ENCODE measurements at regions not wholly inside any gene's neighbourhood (a gene's known extent, or its start where the extent isn't known, plus 50 kb on each side); places are given as distances from the start of the nearest gene placed in this dataset.

- H3K36me3 ChIP-seq (replicated peaks in 1 of 2), result no peaks in the 10 kb centered on the region
- no peaks in the 10 kb centered on the region for H3K9me3 ChIP-seq (replicated peaks in 1 of 3)
- 69 to 84% (median 75%) methylated on average over 5 of the region's 5 CpGs for WGBS, 4 donors
- TF ChIP-seq POLR2A (IDR thresholded peaks at IDR 0.05), result no peak
- TF ChIP-seq CTCF (IDR thresholded peaks at IDR 0.05), result no peak
- intact Hi-C loops (cut with DNase I), result no loop called here
- no peaks in the 10 kb centered on the region for H3K27me3 ChIP-seq
- H3K4me3 ChIP-seq, result no peak overlapping the region
- no peak overlapping the region for H3K27ac ChIP-seq
- no peak for DNase-seq
- no peaks in the 10 kb centered on the region for H3K4me1 ChIP-seq (replicated peaks in 1 of 2)
Measured at GRCh38 chr3:110734524-110734923, 337.1 kb upstream of the NECTIN3 start.

GRCh38 chr3:110736332-110736731 lies 335.3 kb upstream of the NECTIN3 start:
- no peaks in the 10 kb centered on the region for H3K27me3 ChIP-seq
- H3K4me1 ChIP-seq (replicated peaks in 1 of 2), result no peaks in the 10 kb centered on the region
- H3K4me3 ChIP-seq, result no peak overlapping the region
- intact Hi-C loops (cut with DNase I), result no loop called here
- no peak overlapping the region for H3K27ac ChIP-seq
- no peaks in the 10 kb centered on the region for H3K36me3 ChIP-seq (replicated peaks in 1 of 2)
- WGBS, 4 donors, result 62 to 71% (median 68%) methylated on average over 1 of the region's 1 CpG
- DNase-seq, result no peak
- no peak for TF ChIP-seq POLR2A (IDR thresholded peaks at IDR 0.05)
- TF ChIP-seq CTCF (IDR thresholded peaks at IDR 0.05), result no peak
- no peaks in the 10 kb centered on the region for H3K9me3 ChIP-seq (replicated peaks in 1 of 3)

GRCh38 chr3:110738531-110738930 lies 333.1 kb upstream of the NECTIN3 start:
- Histone ChIP-seq H3K36me3 (replicated peaks in 1 of 2) (no peaks in the 10 kb centered on the region), H3K4me3 (no peak overlapping the region), H3K27me3 (no peaks in the 10 kb centered on the region), H3K4me1 (replicated peaks in 1 of 2) (no peaks in the 10 kb centered on the region), H3K9me3 (replicated peaks in 1 of 3) (no peaks in the 10 kb centered on the region), H3K27ac (no peak overlapping the region)
- 60 to 79% (median 75%) methylated on average over 1 of the region's 1 CpG for WGBS, 4 donors
- no peak for DNase-seq
- TF ChIP-seq POLR2A (IDR thresholded peaks at IDR 0.05) (no peak), CTCF (IDR thresholded peaks at IDR 0.05) (no peak)
- intact Hi-C loops (cut with DNase I), result no loop called here

- TF ChIP-seq POLR2A (IDR thresholded peaks at IDR 0.05), result no peak
- TF ChIP-seq CTCF (IDR thresholded peaks at IDR 0.05), result no peak
- no peaks in the 10 kb centered on the region for H3K27me3 ChIP-seq
- no peak for DNase-seq
- no peaks in the 10 kb centered on the region for H3K36me3 ChIP-seq (replicated peaks in 1 of 2)
- 69 to 73% (median 72%) methylated on average over 3 of the region's 3 CpGs for WGBS, 4 donors
- no peak overlapping the region for H3K27ac ChIP-seq
- H3K9me3 ChIP-seq (replicated peaks in 1 of 3), result no peaks in the 10 kb centered on the region
- no peaks in the 10 kb centered on the region for H3K4me1 ChIP-seq (replicated peaks in 1 of 2)
- H3K4me3 ChIP-seq, result no peak overlapping the region
- intact Hi-C loops (cut with DNase I), result no loop called here
Measured at GRCh38 chr3:110741891-110742290, 329.7 kb upstream of the NECTIN3 start.
